HL-60/S4 treated with retinoic acid at 250 ng/mL for 4 days and 3 days (cell line): ENCODE measurements at regions not wholly inside any gene's neighbourhood (a gene's known extent, or its start where the extent isn't known, plus 50 kb on each side); places are given as distances from the start of the nearest gene placed in this dataset.
"Not testable (repeated sequence)": the region's sequence is repeated elsewhere in the genome, so short reads cannot be mapped to it uniquely, and the experiment has no call there.

ENCODE experiments used
- in situ Hi-C: fragments of 300-500 bp; cut with MboI; formaldehyde crosslinking; loops from 2 replicates; pipeline ENCODE4 v1.7.0; 2022; ENCODE audit warnings: low sequenced_read_pairs

DNA sequence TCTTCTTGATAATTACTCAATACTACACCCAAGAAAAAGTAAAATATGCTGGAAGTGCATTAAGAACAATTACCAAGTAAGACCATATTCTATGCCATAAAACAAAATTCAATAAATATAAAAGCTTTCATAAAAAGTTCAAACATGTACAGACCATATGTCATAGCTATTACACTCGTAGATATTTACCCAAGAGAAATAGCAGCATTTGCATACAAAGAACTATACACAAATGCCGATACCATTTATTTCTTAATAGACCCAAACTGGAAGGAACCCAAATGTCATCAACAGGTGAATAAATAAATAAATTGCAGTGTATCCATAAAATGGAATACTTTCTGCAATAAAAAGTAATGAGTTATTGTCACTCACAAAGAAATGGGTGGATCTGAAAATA lies 78.3 kb upstream of the SLC16A7 start:
- in situ Hi-C loops, result no loop called here

DNA sequence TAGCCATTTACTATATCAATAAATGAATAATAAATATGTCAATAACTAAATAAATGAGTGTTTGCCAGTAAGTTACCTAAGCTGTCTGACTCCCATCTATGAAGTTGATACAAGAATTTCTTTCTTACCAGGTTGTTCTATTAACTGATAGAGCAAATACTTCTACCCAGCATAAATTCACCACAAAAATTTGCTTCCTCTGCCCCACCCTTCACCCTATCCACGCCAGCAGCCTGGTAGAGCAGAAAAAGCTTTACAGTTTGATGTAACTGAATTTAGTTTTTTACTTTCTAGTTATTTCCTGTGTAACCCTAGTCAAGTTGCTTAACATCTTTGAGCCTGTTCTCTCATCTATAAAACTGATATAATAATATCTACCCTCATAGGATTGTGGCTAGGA lies 94.9 kb upstream of the SLC16A7 start:
- in situ Hi-C loops, result no loop called here

DNA sequence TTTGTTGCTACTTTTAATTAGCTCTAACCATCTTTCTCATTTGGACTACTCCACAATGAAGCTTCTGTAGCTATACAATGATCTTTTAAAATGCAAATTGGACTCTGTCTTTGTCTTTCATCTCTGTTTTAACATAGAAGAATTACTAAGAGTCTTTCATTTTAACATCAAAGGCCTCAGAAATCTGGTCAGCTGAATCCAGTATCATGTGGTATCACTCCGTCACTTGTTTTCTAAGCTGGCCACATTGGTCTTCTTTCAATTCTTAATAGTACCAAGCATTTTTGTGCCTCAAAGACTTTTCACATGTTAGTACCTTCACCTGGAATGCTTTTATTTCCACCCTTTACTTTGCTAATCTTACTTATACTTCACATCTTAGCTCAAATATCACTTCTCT lies 95.5 kb upstream of the SLC16A7 start:
- in situ Hi-C loops, result no loop called here

DNA sequence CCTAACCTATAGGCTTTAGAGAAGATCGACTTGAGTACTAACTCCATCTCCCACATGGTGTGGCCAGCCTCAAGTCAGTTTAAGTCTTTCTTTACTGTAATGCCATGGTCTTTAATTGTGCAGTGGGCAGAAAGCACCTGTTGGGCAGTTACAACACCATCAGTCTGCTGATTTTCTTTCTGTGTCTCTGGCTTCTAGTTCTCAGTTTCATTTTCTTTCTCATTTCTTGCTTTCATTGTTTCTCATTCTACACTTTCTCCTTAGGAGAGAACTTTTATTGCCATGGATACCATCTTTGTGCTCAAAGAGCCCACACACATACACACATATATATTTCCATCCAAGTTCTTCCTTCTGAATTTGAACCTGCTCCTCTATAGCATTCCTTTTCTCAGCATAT lies 96.1 kb upstream of the SLC16A7 start:
- in situ Hi-C loops, result no loop called here

DNA sequence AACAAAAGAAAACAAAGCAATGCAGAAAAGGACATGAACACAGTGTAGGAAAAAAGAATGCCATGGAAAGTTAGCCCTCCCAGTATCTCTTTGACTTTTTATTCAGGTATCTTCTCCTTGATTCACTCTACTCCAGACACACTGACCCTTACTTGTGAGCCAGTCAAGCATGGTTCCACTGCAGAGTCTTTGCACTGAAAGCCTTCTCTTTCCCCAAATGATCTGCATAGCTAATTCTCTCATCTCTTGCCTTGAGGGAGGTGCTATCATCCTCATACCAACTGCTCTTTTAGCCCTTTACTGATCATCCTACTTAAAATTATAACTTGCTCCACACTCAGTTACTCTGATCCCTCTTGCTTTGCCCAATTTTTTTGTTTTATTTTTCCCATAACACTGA lies 101.2 kb upstream of the SLC16A7 start:
- in situ Hi-C loops, result no loop called here

DNA sequence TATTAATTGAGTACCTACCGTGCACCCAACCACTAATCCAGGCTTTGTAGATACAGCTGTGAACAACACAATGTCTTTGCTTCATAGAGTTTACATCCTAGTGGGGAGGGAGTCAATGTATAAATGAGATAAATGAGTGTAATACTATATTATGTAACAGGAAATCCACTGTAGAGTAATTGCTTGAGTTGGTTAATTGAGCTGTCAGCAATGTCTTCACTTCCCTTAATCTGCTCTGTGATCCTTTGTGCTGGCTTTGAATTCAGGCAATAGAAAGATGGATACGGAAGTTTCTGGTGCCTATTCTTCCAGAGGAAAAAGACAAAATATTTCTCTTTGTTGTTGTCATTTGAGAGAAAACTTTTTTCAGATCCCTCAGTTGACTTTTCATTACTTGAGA lies 104.0 kb upstream of the SLC16A7 start:
- in situ Hi-C loops, result no loop called here

DNA sequence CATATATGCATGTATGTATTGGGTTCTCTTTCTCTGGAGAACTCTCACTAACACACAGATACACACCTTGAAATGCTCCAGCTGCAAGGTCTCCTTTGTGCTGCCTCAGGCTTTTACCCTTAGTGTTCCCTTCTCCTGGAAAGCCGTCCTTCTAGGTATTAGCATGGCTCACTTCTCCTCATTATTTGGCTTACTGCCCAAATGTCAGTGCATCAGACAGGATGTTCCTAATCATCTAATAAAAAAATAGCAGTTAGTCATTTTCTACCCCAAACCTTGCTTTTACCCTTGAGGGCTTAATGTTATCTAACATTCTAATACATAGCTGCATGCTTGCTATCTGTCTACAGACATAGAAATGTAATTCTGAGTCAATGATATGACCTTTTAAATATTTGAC lies 109.0 kb upstream of the SLC16A7 start:
- in situ Hi-C loops, result no loop called here

DNA sequence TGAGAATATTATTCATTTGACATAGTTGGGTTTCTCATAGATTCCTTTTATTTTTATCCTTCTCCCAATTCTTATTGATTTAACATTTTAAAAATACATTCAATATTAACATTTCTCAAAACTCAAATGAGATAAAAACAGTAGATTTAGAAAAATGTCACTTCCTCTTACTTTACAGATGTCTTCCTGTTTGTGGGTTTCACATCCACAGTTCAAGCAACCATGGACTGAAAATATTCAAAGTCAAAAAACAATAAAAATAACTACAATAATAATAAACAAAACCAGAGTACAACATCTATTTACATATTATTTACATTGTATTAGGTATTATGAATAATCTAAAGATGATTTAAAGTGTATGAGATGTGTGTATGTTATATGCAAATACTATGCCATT lies 111.3 kb upstream of the SLC16A7 start:
- in situ Hi-C loops, result no loop called here

DNA sequence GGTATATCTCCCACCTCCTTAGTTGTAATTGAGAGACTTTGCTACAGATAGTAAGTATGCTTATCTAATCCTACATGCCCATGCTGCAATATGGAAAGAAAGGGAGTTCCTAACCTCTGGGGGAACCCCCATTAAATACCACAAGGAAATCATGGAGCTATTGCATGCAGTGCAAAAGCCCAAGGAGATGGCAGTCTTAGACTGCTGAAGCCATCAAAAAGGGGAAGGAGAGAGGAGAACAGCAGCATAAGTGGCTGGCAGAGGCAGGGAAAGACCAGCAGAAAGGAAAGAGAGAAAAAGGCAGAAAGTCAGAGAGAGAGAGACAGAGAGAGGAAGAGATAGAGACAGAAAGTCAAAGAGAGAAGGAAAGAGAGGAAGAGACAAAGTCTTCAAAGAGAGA lies 121.6 kb upstream of the SLC16A7 start:
- in situ Hi-C loops, result not testable (repeated sequence)

DNA sequence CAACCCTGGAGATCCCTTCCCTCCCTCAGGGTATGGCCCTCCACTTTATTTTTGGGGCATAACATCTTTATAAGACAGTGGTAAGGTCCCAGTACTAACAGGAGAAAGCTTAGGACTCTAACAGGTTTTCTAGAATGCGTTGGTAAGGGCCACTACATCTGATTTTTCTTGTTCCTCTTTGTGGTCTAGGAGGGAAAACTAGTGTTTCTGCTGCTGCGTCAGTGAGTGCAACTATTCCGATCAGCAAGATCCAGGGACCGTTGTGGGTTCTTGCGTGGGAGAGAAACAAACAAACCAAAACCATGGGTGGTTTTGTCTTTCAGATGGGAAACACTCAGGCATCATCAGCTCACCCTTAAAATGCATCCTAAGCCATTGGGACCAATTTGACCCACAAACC lies 123.6 kb upstream of the SLC16A7 start:
- in situ Hi-C loops, result no loop called here

DNA sequence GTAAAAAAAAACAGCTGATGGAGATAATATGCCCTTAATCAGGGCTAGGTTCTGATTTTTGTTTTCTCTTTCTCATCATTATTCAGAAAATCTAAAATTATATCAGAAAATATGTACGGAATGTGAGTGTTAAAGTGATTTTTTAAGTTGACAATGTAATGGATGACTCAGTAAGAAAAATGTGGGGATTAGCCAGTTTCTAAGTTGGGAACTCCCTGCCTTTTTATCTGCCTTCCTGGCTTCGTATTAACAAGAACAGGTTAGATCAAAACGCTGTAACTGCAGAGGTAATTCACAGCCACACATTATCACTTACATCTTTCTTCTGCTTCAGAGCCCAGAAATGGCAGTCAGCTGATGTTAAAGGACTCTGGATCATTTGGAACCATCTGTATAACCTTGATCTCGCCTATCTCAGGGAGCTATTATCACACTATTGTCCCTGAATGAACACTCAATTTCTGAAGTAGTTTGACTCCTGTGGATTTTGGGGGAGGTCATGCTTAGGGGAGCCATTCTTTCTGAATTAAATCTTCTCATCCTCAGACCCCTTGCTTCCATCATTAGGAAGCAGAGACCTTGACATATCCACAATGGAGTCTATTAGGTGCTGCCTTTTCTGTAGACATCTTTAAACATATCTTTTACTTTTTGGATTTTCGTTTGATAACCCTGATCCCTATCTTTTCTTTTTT lies 135.7 kb upstream of the SLC16A7 start:
- in situ Hi-C loops, result no loop called here

DNA sequence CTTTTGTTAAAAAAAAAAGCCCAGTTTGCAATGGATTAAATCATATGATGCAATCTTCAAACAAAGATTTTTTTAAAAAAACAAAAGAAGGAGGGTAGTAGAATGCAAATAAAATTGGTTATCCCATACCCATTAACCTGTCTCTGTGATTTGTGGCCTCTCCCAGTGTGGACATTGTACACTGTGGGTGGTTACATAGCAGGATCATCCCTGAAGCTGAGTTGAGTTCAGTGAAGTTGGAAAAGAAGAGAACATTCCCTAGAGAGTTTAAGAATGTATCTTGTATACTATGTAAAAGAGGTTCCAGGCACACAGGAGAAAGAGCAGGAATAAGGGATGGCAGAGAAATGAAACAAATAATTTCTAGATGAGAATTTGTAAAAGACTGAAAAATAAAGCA lies 142.4 kb upstream of the SLC16A7 start:
- in situ Hi-C loops, result no loop called here

DNA sequence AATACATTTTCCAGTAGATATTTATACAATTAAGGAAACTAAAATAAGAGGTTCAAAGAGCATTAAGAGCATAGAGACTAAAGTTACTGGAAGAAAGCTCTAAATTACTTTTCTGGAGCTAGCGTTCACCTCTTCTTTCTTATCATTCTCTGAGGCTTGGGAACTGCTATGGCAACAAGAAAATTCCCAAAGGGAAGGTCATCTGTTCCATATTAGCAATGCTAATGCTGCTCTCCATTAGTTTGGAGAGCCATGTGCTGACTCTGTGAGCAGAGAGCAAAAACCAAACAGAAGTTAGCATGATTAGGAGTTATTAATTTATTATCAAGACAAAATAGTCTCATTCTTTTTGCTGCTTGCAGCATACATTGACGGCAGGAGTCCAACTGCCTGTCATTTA lies 143.1 kb upstream of the SLC16A7 start:
- in situ Hi-C loops, result no loop called here

DNA sequence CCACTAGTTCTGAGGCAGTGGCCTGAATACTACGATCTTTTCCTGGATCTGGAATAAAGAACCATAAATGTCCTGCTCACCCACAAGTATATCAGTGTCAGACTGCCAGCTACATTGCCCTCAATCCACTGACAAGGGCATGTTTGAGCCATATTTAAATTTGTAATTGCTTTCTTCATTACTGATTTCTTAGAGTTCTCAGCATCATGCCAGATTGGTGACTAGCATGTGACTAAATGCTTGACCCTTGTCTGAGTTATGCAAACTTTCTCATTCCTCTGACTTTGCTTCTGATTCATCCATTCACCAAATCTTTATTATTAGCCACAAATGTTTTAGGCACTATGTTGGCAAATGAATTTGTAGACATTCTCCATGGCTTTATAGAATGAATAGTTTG lies 143.6 kb upstream of the SLC16A7 start:
- in situ Hi-C loops, result no loop called here

DNA sequence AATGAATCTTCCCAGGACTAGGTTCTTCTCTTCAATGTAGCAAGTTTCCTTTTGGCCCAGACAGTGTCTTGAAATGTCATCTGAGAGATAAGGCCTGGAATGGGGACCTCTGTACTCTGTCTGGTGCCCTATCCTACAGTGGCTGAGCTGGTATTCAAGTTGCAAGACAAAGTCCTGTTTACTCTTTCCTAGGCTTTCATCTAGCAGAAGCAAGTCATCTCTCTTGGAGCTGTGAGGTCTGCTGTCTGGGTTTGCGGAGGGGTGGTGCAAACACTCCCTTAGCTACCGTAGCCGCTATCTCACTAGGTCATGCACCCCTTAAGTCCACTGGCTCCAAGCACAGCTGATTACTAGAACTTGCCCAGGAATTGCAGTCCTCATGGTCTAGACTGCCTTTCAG lies 149.7 kb upstream of the SLC16A7 start:
- in situ Hi-C loops, result no loop called here

DNA sequence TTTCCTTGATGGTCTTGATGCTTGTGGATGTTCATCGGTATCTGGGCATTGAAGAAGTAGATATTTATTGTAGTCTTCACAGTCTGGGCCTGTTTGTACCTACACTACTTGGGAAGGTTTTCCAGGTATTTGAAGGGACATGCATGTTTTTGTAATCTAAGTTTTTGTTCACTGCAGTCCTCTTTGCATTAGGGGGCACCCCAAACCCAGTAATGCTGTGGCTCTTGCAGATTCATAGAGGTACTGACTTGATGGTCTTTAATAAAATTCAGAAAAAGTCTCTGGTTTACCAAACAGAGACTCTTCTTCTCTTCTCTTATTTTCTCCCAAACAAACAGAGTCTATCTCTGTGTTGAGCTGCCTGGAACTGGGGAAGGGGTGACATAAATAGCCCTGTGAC lies 150.9 kb upstream of the SLC16A7 start:
- in situ Hi-C loops, result no loop called here

DNA sequence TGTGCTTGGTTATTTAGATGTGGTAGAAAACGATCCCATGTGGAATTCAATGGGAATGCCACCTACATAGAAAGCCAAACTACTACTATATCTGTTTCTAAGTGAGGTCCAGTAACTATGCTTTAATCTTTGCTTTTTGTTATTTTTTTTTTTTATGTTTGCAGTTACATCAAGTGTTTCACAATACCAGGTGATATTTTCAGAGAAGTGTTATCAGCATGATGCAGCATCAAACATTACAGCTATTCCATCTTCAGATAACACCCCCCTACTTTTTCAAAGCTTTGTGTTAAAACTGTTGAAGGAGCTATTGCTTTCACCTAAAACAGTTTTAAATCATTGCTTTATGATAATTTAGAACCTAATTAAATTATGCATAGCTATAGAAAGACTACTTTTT lies 163.8 kb upstream of the SLC16A7 start:
- in situ Hi-C loops, result no loop called here

DNA sequence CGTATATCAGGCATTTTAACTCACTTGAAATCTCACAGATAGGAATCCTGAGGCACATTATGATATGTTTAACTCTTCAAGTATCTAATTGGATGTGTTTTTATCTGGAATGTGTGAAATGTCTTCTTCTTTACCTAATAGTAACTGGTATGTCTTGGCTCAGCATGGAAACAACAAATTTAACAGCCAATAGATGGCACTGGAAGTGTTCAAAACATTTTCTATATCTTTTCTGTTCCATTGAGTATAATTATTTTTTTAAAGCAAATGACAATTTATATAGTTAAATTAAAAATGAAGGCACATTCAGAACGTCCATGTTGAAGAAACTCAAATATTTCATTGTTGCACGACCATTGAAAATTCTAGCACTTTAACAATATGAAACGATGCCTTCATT lies 164.6 kb upstream of the SLC16A7 start:
- in situ Hi-C loops, result no loop called here

DNA sequence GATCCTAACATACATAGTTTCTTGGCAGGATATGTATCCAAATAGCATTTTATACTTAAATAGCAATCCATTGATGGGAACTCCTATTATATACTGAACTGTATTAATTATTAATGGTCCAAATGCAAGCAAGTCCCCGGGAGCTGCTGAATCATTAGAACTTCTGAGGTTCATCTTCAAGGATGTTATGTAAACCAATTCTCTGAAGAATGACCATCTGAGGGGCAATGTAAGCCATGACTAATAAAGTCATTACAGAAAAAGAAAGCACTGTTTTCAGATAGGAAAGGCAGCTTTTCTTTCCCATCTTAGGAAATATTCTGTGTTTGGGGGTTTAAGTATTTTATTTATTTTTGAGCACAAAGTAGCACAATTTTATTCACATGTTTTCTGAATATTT lies 166.1 kb upstream of the SLC16A7 start:
- in situ Hi-C loops, result no loop called here

DNA sequence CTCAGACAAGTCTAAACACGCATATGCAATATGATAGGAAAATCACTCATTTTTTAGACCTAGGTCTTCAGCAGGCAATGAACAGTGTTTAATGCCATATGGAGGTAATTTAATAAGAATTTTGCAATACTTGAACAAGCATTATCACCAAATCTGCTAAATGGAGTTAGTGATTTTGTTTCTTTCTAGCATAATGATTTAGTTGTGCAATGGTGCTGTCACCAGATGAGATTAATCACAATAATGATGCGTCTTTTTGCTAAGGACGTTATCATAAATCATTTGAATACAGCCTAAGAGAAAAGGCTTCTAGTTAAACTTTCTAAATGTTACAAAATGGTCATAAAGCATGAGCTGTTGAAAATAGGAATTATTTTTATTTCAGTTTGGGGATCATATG lies 170.0 kb upstream of the SLC16A7 start:
- in situ Hi-C loops, result no loop called here

DNA sequence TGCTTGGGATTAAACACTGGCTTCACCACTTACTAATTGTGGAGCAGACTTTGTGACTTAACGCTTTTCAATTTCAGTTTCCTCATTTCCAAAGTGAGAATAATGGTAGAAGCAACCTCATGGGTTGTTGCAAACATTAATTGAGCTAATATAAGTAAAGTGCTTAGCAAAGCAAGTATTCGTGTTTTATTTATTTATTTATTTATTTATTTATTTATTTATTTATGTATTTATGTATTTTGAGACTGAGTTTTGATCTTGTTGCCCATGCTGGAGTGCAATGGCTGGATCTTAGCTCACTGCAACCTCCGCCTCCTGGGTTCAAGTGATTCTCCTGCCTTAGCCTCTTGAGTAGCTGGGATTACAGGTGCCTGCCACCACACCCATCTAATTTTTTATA lies 171.2 kb upstream of the SLC16A7 start:
- in situ Hi-C loops, result loop anchor here (25.0 kb wide), 1 partner anchor 363 kb away; no protein-coding TSS in a partner anchor

DNA sequence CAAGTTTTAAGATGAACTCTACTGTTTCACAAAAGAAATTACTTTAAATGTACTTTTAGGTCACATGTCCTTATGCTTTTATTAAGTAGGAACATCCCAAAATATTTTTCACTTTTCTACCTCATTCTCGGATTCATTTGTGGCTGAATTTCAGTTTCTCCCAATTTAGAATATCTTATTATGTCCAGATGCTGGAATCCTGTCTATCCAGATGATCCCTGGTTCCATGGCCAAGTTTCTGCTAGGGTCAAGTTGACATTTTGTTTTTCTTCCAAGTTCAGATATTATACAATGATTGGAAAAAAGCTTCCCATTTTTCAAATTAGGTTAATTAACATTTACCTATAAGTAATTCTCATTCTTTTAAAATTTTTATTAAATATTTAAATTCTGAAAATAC lies 181.8 kb upstream of the SLC16A7 start:
- in situ Hi-C loops, result loop anchor here (25.0 kb wide), 1 partner anchor 373 kb away; no protein-coding TSS in a partner anchor

DNA sequence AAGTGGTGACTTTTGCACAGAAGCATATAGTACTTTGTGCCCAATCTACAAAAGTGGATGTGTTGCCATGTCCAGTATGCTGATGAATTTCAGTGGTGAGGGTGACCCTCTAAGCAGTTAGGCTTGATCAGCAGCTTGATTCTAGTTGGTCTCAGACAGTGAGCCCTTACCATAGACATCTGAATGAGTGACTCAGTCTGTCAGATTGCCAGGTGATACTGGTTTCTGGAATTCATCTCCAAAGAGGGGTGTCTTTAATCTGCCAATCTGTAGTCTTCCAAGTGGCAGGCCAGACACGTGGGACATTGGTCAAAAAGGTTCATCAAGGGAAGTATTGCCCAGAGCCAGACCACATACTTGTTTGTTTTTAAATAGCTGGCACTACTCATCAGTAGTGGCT lies 187.4 kb upstream of the SLC16A7 start:
- in situ Hi-C loops, result loop anchor here (25.0 kb wide), 1 partner anchor 379 kb away; no protein-coding TSS in a partner anchor
